Osteoblast (primary cell): ENCODE measurements at regions not wholly inside any gene's neighbourhood (a gene's known extent, or its start where the extent isn't known, plus 50 kb on each side); places are given as distances from the start of the nearest gene placed in this dataset.

ENCODE experiments used
- DNase-seq: peaks from one replicate; pipeline ENCODE4 v3.0.0; 2011; ENCODE audit warnings: low spot score, mixed read lengths; ENCODE audit not compliant: insufficient read length; ENCODE audit errors: missing footprints
- H2AFZ ChIP-seq: 2 replicates; pipeline ENCODE4 v1.6.0; 2011; ENCODE audit warnings: mild to moderate bottlenecking, low read length
- H3K27ac ChIP-seq: 2 replicates; pipeline ENCODE4 v1.5.1; 2011; ENCODE audit warnings: mild to moderate bottlenecking, low read depth, low read length, moderate library complexity
- H3K27me3 ChIP-seq: 2 replicates; pipeline ENCODE4 v1.6.0; 2012; ENCODE audit warnings: mild to moderate bottlenecking, control low read depth, inconsistent platforms, low read length, moderate library complexity; ENCODE audit not compliant: insufficient read depth
- H3K36me3 ChIP-seq: 2 replicates; pipeline ENCODE4 v1.5.1; 2011; ENCODE audit warnings: mild to moderate bottlenecking, low read length, control low read depth, moderate library complexity; ENCODE audit not compliant: insufficient read depth
- H3K4me1 ChIP-seq: 2 replicates; pipeline ENCODE4 v1.5.1; 2011; ENCODE audit warnings: mild to moderate bottlenecking, low read length, control low read depth, moderate library complexity; ENCODE audit not compliant: insufficient read depth
- H3K4me2 ChIP-seq: 2 replicates; pipeline ENCODE4 v1.6.0; 2011; ENCODE audit warnings: mild to moderate bottlenecking, low read length; ENCODE audit not compliant: insufficient read depth
- H3K4me3 ChIP-seq: fragments of 200-600 bp; sonication (generic); 3 replicates; pipeline ENCODE4 v1.5.1; 2012; ENCODE audit warnings: mild to moderate bottlenecking, low read length, inconsistent platforms; ENCODE audit not compliant: insufficient read depth
- H3K79me2 ChIP-seq: 2 replicates; pipeline ENCODE4 v1.6.0; 2012; ENCODE audit warnings: mild to moderate bottlenecking, low read length, control low read depth, inconsistent platforms; ENCODE audit not compliant: insufficient read depth
- H3K9me3 ChIP-seq: 2 replicates; pipeline ENCODE4 v1.5.1; 2011; ENCODE audit warnings: low read depth, low read length, control low read depth
- H4K20me1 ChIP-seq: 2 replicates; pipeline ENCODE4 v1.6.0; 2012; ENCODE audit warnings: mild to moderate bottlenecking, low read length, control low read depth; ENCODE audit not compliant: insufficient read depth
- CTCF ChIP-seq: IDR thresholded peaks from 2 replicates; pipeline ENCODE4 v1.5.1; 2011; ENCODE audit warnings: mild to moderate bottlenecking, low read depth, low read length, moderate library complexity; ENCODE audit errors: extremely low read depth

GRCh38 chr17:53707566-53707965, 115.2 kb upstream of the KIF2B start:
- no peak for DNase-seq
- Histone ChIP-seq H3K4me3 (no peak overlapping the region), H3K27me3 (no peaks in the 10 kb centered on the region), H3K4me2 (no peak overlapping the region), H3K27ac (no peak overlapping the region), H4K20me1 (no peaks in the 10 kb centered on the region), H3K9me3 (no peaks in the 10 kb centered on the region), H3K79me2 (no peaks in the 10 kb centered on the region), H2AFZ (no peak overlapping the region), H3K36me3 (no peaks in the 10 kb centered on the region), H3K4me1 (no peaks in the 10 kb centered on the region)
- TF ChIP-seq CTCF = no peak

GRCh38 chr17:53696286-53696685, 126.4 kb upstream of the KIF2B start:
- Histone ChIP-seq H3K4me3 (no peak overlapping the region), H4K20me1 (no peaks in the 10 kb centered on the region), H3K4me2 (no peak overlapping the region), H3K4me1 (no peaks in the 10 kb centered on the region), H3K9me3 (no peaks in the 10 kb centered on the region), H3K27ac (no peak overlapping the region), H3K27me3 (no peaks in the 10 kb centered on the region), H2AFZ (no peak overlapping the region), H3K36me3 (no peaks in the 10 kb centered on the region), H3K79me2 (no peaks in the 10 kb centered on the region)
- no peak for DNase-seq
- no peak for TF ChIP-seq CTCF

GRCh38 chr17:53687324-53687723, 135.4 kb upstream of the KIF2B start:
- Histone ChIP-seq H3K4me2 (no peak overlapping the region), H2AFZ (no peak overlapping the region), H3K27me3 (no peaks in the 10 kb centered on the region), H3K36me3 (no peaks in the 10 kb centered on the region), H3K27ac (no peak overlapping the region), H3K4me3 (no peak overlapping the region), H4K20me1 (no peaks in the 10 kb centered on the region), H3K9me3 (no peaks in the 10 kb centered on the region), H3K79me2 (no peaks in the 10 kb centered on the region), H3K4me1 (no peaks in the 10 kb centered on the region)
- no peak for TF ChIP-seq CTCF
- no peak for DNase-seq

GRCh38 chr17:53680745-53681144, 142.0 kb upstream of the KIF2B start:
- Histone ChIP-seq H3K27me3 (no peaks in the 10 kb centered on the region), H3K9me3 (no peaks in the 10 kb centered on the region), H4K20me1 (no peaks in the 10 kb centered on the region), H3K27ac (no peak overlapping the region), H3K36me3 (no peaks in the 10 kb centered on the region), H2AFZ (no peak overlapping the region), H3K4me1 (no peaks in the 10 kb centered on the region), H3K79me2 (no peaks in the 10 kb centered on the region), H3K4me2 (no peak overlapping the region), H3K4me3 (no peak overlapping the region)
- DNase-seq = no peak
- no peak for TF ChIP-seq CTCF
